ENCODE measurements at regions not wholly inside any gene's neighbourhood (a gene's known extent, or its start where the extent isn't known, plus 50 kb on each side); places are given as distances from the start of the nearest gene placed in this dataset.
"Not testable (repeated sequence)": the region's sequence is repeated elsewhere in the genome, so short reads cannot be mapped to it uniquely, and the experiment has no call there.

DNA sequence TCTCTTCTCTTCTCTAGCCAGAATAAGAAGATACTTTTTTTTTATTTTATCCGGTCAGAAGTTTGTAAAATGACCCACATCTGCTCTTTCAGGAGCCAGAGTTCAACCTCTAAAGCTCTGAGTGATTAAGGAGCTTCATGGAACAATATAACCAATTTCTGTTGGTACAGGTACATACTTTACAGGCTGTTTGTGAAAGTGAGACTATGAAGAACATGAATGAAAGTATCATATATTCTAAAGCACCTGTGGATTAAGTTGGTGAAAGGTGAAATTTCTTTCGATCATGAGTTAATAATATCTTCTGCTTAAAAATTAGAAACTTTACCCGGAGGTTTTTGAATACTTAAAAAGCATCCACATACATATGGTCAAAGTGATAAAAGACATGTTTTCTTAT is 65.2 kb downstream of the DMRT2 start:
- no peak for DNase-seq (ENCODE audit: low spot score)
- in situ Hi-C loops (cut with HindIII; ENCODE audit: low sequenced_read_pairs) = no loop called here

DNA sequence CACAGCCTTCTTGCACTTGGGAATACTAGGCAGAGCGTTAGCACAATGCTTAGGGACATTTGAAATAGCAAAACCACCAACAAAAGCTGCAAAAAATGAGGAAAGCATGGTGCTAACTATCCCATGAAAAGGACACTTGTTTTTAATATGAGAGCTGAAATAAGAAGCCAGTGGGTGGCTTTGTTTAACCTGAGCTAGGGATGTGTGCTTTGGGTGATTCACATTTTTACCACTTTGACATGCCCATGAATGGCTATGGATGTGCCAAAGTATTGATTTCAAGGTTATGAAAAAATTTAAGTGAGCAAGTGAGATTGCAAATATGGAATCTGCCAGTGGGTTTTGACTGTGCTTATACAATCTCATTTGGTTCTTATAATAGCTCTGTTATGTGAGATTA is 67.3 kb downstream of the DMRT2 start:
- in situ Hi-C loops (cut with HindIII; ENCODE audit: low sequenced_read_pairs) = no loop called here
- DNase-seq (ENCODE audit: low spot score) = no peak

DNA sequence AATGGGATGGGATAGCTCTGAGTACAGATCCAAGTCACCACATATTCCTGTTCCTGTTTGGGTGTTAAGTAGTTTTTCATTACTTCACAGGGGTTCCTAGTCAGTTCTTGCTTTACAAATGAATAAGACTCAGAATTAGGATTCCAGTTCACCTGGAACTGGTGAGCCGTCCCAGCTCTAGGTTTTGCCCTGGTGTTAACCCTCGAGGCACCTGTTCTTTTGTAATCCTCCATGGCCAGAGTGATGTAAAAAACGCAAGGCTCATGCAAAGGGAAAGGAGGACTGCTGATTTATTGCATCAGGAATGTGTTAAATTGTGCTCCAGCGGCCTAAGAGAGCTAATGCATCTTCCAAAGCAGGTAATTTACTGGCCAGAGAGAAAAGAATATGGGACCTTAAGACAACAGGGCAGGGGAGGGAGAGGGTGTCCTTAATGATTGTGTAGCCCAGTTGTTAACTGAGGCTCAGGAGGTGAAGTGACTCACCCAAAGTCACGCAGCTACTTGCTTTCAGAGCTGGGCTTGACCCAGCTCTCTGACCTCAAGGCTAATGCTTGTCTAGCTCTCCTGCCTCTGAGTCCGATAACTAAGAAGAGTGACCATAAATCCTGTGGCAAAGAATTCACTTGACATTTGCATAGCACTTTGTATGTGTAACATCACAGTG is 70.5 kb downstream of the DMRT2 start:
- in situ Hi-C loops (cut with HindIII; ENCODE audit: low sequenced_read_pairs) = no loop called here
- no peak for DNase-seq (ENCODE audit: low spot score)

DNA sequence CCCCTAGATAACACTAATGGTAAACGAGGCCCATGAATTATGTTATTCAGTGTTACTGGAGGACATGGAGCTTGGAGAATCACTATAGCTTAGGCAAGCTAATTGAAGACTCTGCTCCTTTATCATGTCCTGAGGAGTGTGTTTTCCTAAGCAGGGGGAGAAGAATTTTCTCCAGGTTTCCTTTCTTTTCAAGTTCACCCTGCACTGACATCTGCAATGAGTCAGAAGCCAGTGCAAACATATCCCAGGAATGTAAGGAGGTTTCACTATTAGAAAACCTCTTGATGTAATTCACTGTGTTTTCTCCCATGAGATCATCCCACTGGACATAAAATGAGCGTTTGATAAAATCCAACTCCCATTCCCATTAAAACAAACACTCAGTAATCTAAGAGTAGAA is 75.6 kb downstream of the DMRT2 start:
- no peak for DNase-seq (ENCODE audit: low spot score)
- in situ Hi-C loops (cut with HindIII; ENCODE audit: low sequenced_read_pairs) = no loop called here

DNA sequence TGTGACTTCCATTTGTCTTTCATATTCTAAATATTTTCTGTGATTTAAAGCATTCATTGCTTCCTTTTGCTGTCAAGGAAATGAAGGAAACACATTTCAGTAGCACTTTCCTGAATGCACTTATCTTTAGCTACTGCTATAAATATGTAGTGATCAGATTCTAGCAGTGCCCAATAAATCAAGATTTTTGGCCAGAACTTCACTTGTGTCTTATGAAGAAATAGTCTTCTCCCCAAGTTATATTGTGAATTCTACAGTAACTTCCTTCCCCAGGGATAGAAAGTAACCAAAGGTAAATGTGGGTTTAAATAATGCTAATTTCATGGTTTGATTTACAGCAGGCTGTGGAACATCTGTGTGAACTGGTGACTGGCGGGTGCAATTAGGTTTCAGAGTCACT is 77.9 kb downstream of the DMRT2 start:
- no peak for DNase-seq (ENCODE audit: low spot score)
- in situ Hi-C loops (cut with HindIII; ENCODE audit: low sequenced_read_pairs) = no loop called here

DNA sequence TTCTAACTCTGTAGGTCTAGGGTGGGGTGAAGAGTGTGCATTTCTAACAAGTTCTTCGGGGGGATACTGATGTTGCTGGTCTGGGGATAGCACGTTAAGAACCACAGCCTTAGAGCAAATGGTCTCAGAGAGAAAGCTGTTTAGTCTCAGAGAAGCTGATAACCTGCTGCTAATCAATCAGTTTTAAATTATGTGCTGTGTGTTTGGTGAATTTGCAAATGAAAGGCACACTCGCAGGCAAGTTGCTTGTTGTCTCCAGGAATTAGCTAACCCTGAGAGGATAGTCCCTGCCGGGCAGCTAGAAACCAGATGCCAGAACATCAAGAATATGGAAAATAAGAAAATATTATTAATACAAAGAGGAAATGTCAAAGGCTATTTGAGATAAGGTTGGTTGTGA is 79.2 kb downstream of the DMRT2 start:
- in situ Hi-C loops (cut with HindIII; ENCODE audit: low sequenced_read_pairs) = no loop called here
- no peak for DNase-seq (ENCODE audit: low spot score)

DNA sequence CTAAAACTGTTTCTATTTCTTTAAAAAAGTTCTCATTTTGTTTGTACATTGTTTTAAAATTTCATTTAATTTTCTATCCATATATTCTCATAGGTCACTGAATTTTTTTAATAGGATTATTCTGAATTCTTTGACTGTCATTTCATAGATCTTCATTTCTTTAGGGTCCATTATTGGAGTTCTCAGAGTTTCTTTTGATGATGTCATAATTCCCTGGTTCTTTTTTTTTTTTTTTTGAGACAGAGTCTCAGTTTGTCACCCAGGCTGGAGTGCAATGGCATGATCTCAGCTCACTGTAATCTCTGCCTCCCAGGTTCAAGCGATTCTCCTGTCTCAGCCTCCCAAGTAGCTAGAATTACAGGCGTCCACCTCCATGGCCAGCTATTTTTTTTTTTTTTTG is 89.9 kb downstream of the DMRT2 start:
- no peak for DNase-seq (ENCODE audit: low spot score)
- in situ Hi-C loops (cut with HindIII; ENCODE audit: low sequenced_read_pairs) = no loop called here

DNA sequence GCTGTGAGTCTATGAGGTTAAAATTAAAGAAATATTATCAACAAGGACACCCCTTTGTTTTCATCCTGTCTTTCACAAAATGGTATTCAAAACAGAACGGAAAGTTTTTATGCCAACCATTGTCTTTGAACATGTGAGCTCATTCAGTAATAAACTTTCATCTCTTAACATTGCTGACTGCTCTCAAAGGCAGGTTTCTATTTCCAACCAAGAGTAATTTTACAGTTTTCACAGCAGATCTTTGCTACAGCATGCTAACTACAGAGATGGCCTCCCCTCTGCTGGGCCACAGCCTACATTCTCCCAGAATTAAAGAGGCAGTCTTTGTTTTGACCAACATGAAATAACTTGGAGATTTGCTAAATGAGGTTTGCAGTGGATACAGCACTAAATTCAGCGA is 101.5 kb downstream of the DMRT2 start:
- in situ Hi-C loops (cut with HindIII; ENCODE audit: low sequenced_read_pairs) = no loop called here
- no peak for DNase-seq (ENCODE audit: low spot score)

DNA sequence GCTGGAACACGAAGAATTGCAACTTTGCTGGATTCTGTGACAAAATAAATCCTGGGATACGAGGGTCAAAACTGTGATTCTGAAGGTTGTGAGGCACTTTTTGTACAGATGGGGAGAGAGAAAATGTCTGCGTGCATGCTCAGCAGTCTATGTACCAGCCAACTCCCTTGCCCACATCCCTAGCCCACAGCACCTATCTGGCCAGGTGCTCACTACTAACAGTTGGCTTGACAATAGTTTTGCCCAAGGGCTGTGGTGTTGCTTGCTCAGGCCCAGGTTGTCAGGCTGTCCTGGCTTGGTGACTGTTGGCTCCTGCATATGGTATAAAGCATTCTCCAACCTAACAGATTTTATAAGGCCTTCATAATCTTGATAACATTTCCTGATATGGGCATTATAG is 102.0 kb downstream of the DMRT2 start:
- DNase-seq (ENCODE audit: low spot score) = no peak
- in situ Hi-C loops (cut with HindIII; ENCODE audit: low sequenced_read_pairs) = no loop called here

DNA sequence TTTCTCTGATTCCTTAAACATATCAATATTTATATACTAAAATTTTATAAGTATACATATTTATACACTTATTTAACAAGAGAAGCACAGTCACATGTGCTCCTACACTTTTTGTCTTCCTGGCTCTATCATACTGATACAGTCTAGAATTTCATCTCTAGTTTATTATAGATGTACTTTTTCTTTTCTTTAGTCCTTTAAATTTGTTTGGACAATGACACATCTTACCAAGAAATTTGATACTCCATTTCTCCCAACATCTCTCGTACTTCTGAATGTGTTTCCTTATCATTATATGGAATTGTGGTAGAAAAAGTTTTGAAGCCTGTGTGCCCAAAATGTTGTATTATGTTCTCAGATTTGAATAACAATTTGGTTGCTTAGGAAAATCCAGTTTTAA is 104.6 kb downstream of the DMRT2 start:
- no peak for DNase-seq (ENCODE audit: low spot score)

DNA sequence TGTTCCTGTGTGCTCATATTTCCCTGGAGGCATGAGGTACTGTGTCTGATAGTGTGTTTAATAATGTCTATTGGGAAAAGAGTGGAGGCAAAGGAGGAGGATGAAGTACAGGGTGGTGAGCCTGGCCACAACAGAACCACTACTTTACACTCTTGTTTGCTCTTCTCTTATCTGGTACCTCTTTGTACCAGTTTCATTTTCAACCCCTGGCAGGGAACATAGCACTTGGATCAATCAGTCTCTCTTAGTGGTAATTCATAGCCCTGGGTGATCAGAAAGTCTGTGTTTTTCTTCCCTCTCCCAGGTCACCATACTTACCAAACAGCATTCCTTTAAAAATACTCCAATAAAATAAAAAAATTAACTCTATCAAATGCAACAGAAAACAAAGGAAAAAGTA is 105.4 kb downstream of the DMRT2 start:
- in situ Hi-C loops (cut with HindIII; ENCODE audit: low sequenced_read_pairs) = no loop called here

More for the DNA sequence above, 104.6 kb downstream of the DMRT2 start:
- in situ Hi-C loops (cut with HindIII; ENCODE audit: low sequenced_read_pairs) = no loop called here

DNA sequence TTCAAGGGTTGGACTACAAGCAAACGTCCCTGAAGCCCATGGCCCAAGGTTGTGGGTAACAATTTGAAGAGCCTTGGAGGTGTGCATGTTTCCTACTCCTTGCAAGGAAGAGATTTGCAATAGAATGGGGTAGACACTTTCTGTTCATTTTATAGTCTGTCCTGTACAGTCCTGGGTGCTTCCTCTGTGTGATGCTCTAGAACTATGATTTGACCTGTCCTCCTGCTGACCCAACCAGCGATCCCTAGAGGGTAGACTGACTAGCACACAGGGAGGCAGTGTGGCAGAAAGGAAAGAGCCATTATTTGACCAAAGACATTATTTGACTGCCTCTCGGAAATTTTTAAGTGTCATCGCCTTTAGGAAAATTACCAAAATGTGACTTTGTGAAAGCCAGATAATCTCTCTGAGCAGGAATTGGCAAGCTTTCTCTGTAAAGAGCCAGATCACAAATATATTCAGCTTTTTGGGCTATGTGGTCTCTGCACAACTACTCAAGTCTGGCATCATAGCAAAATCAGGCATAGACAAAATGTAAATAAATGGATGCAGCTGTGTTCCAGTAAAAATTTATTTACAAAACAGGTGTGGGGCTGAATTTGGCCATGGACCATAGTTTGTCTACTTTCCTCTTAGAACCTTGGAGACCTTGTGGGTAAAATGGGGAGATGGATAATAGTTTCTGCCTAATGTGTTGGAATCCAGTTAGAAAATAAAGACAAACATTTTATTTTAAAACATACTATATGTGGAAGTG is 106.8 kb downstream of the DMRT2 start:
- no peak for DNase-seq (ENCODE audit: low spot score)
- in situ Hi-C loops (cut with HindIII; ENCODE audit: low sequenced_read_pairs) = no loop called here

More for the DNA sequence above, 105.4 kb downstream of the DMRT2 start:
- no peak for DNase-seq (ENCODE audit: low spot score)

DNA sequence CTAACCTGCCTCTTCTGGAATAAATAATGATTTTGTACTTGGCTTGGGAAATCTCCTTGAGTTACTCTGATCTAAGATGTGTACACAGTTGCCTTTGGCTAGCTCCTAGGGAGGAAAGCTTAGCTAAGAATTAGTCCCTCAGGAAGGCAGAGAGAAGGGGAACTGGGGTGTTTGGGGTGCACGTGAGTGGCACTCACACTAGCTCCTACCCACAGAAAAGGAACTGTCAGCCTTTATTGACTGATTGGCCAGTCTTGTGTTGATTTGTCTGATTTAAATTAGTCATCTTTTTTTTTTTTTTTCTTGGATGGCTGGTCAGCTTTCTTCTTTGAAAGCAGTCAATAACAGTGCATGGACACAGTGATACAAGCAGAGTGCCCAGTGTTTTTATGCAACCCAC is 107.7 kb downstream of the DMRT2 start:
- in situ Hi-C loops (cut with HindIII; ENCODE audit: low sequenced_read_pairs) = no loop called here
- no peak for DNase-seq (ENCODE audit: low spot score)

DNA sequence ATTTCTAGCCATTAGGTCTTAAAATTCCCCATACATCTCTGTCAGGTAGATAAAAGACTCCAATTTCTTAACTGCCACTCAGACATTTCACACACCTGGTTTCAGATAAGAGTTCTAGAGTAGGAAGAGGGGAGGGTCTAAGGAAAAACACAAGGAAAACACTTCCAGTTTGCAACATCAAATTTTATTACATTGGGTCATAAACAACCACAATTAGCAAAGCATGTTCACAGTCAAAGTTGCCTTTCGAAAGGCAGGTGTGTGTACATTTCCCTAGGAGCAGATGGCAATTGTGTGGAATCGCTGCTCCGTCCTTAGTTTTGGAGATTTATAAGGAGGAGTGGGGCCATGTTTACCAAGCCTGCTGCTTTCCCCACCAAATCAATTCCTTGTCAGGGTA is 120.8 kb downstream of the DMRT2 start:
- in situ Hi-C loops (cut with HindIII; ENCODE audit: low sequenced_read_pairs) = no loop called here
- no peak for DNase-seq (ENCODE audit: low spot score)

DNA sequence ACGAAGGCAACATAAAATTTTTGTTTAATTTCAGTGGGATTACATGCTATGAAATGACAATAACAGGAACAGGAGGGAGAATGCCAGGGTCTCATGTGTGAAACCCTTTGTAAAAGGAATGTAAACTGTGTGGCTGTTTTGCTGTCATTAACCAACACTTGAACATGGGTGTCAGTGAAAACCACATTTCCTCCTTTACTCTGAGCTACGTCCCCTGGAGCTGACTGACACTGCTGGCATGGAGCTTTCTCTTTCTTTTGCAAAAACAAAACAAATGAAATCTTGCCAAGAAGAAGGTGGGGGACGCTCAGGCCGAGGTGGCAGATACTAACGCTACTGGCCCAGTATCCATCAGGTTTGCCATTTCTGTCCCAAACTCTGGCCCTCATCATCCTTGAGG is 121.4 kb downstream of the DMRT2 start:
- in situ Hi-C loops (cut with HindIII; ENCODE audit: low sequenced_read_pairs) = no loop called here
- no peak for DNase-seq (ENCODE audit: low spot score)

DNA sequence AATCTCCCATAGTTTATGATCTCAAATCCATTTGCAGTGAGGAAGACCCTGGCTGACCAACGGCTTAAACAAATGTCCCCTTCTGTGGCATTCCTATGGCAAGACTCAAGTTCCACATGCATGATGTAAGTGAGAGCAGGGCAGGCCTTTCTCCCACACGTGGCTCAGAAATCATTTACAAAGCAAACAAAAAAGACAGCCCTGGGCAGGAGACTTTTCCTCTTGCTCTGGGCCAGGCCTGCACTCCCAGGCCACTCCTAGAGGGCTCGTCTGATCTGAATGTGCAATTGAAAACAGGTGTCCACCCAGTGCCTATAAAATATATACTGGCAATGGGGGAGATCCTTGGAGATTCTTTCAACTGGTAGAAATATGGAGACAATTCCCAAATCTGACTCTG is 123.1 kb downstream of the DMRT2 start:
- in situ Hi-C loops (cut with HindIII; ENCODE audit: low sequenced_read_pairs) = no loop called here

DNA sequence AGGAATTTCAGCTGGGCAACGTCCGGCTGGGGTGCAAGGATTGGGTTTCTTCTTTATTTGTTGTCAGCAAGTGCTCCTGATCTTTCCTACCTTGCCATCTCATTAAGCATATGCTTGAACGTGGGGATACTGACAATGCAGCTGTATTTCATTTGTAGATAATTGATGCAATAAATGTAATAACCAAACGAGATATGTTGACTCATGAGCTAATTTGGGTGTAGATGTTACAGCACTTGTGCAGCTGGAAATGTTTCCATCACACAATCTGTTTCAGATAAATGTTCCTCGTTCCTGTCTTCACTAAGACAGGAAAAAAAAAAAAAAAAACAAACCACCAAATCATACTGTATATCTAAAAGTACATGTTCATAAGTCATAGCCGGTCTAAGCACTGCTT is 123.8 kb downstream of the DMRT2 start:
- DNase-seq (ENCODE audit: low spot score) = no peak
- in situ Hi-C loops (cut with HindIII; ENCODE audit: low sequenced_read_pairs) = no loop called here

More for the DNA sequence above, 123.1 kb downstream of the DMRT2 start:
- no peak for DNase-seq (ENCODE audit: low spot score)

DNA sequence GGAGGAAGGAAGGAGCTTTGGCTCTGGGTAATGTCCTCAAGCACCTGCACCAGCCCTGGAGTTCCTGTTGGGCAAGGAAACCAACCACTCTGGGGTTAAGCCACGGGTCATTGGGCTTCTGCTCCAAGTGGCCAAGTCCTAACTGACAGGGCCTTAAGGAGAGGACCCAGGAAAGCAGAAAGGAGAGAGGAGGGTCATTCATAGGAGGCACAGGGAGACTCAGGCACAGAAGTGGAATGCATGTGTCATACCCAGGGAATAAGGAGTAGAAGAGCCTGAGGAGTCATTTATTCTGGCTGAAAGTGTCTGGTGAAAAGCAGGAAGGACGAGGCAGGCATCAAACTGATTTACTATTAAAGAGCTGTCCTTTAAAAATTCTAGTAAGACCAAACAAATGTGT is 129.2 kb downstream of the DMRT2 start:
- in situ Hi-C loops (cut with HindIII; ENCODE audit: low sequenced_read_pairs) = no loop called here
- no peak for DNase-seq (ENCODE audit: low spot score)

DNA sequence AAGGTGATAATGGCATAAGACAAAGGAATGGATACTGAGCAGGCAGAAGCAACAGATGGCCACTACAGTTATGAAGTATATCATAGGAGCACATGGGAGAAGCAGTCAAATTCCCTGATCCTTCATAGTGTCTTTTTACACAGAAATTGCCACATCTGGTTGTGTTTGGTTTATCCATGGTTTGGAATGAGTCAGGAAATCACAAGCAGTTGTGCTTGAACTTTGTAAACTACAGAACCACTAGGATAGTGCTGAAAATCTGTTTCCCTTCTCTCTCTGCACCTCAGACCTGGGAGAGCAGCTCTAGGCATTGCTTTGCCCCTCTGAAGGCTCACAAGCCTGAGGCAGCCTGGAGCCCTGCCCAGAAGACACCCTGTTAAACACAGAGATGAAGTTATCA is 134.0 kb downstream of the DMRT2 start:
- in situ Hi-C loops (cut with HindIII; ENCODE audit: low sequenced_read_pairs) = no loop called here
- DNase-seq (ENCODE audit: low spot score) = no peak

DNA sequence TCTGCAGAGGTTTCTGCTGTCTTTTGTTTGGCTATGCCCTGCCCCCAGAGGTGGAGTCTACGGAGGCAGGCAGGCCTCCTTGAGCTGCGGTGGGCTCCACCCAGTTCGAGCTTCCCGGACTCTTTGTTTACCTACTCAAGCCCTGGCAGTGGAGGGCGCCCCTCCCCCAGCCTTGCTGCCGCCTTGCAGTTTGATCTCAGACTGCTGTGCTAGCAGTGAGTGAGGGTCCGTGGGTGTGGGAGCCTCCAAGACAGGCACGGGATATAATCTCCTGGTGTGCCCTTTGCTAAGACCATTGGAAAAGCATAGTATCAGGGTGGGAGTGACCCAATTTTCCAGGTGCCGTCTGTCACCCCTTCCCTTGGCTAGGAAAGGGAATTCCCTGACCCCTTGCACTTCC is 137.0 kb downstream of the DMRT2 start:
- in situ Hi-C loops (cut with HindIII; ENCODE audit: low sequenced_read_pairs); DNase-seq (ENCODE audit: low spot score): not testable (repeated sequence)

DNA sequence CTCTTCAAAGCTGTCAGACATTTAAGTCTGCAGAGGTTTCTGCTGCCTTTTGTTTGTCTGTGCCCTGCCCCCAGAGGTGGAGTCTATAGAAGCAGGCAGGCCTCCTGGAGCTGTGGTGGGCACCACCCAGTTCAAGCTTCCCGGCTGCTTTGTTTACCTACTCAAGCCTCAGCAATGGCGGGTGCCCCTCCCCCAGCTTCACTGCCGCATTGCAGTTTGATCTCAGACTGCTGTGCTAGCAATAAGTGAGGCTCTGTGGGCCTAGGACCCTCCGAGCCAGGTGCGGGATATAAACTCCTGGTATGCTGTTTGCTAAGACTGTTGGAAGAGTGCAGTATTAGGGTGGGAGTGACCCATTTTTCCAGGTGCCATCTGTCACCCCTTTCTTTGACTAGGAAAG is 145.5 kb downstream of the DMRT2 start:
- DNase-seq (ENCODE audit: low spot score); in situ Hi-C loops (cut with HindIII; ENCODE audit: low sequenced_read_pairs): not testable (repeated sequence)

Data from G401 (cell line).